Body of pancreas (tissue), 4 donors: ENCODE measurements at regions not wholly inside any gene's neighbourhood (a gene's known extent, or its start where the extent isn't known, plus 50 kb on each side); places are given as distances from the start of the nearest gene placed in this dataset.

Experiments
- CTCF ChIP-seq, 7 experiments: fragments of 450-650 bp in 4 of 7; fragments of 200-600 bp in 3 of 7; sonication (generic) in 3 of 7; IDR thresholded peaks; one replicate each; pipeline ENCODE4 v1.5.1; 2016 to 2019; ENCODE audit warnings: antibody characterized with exemption in 7 of 7
- POLR2A ChIP-seq, 3 donors: fragments of 450-650 bp; IDR thresholded peaks; one replicate each; pipeline ENCODE4 v1.6.1; 2016; ENCODE audit warnings: antibody characterized with exemption in 3 of 3, mild to moderate bottlenecking in 2 of 3

GRCh38 chr7:115110523-115110922 is 188.6 kb downstream of the MDFIC start:
- no peak for TF ChIP-seq CTCF (IDR thresholded peaks at IDR 0.05)
- no peak for TF ChIP-seq POLR2A (IDR thresholded peaks at IDR 0.05)
